Ovary (tissue), 7 donors: ENCODE measurements at regions not wholly inside any gene's neighbourhood (a gene's known extent, or its start where the extent isn't known, plus 50 kb on each side); places are given as distances from the start of the nearest gene placed in this dataset.

Experiments used
- DNase-seq, 5 donors: peaks; one replicate each; pipeline ENCODE4 v3.0.0-alpha.2; 2019 to 2020
- H3K27ac ChIP-seq, 2 donors: fragments of 200-600 bp; one replicate each; pipeline versions ENCODE4 v1.5.1 to v1.8.0; 2019 to 2022
- H3K27me3 ChIP-seq: fragments of 200-600 bp; one replicate; pipeline ENCODE4 v1.8.0; 2022
- H3K36me3 ChIP-seq: fragments of 200-600 bp; sonication (generic); one replicate; pipeline ENCODE4 v1.5.1; 2019
- H3K4me1 ChIP-seq: one replicate; pipeline ENCODE4 v1.8.1; 2013; ENCODE audit warnings: mild to moderate bottlenecking, moderate library complexity; ENCODE audit not compliant: insufficient read depth
- H3K4me3 ChIP-seq: fragments of 200-600 bp; sonication (generic); one replicate; pipeline ENCODE4 v1.5.1; 2017
- H3K9me3 ChIP-seq, 2 donors: fragments of 200-600 bp in 1 of 2; sonication (generic) in 1 of 2; one replicate each; pipeline versions ENCODE4 v1.5.1 to v1.8.1; 2013 to 2019; ENCODE audit warnings: mild to moderate bottlenecking in 1 of 2, moderate library complexity in 1 of 2
- EP300 ChIP-seq: sonication (generic); formaldehyde crosslinking; IDR thresholded peaks from one replicate; pipeline ENCODE4 v1.6.1; 2017; ENCODE audit warnings: antibody characterized with exemption
- POLR2A ChIP-seq: fragments of 450-650 bp; IDR thresholded peaks from one replicate; pipeline ENCODE4 v1.6.1; 2017; ENCODE audit warnings: antibody characterized with exemption, mild to moderate bottlenecking, moderate library complexity
- WGBS, 3 donors: extraction: QIAGEN DNeasy Blood & Tissue Kit in 1 of 3; methylation state at CpG; one replicate each; pipeline versions ENCODE4 v1.1.5 to v1.1.7; 2013 to 2017; 5-methylcytosine and 5-hydroxymethylcytosine counted together
- intact Hi-C, 4 donors: fragments of 100-400 bp; cut with DNase I; formaldehyde crosslinking; loops; one replicate each; pipeline versions ENCODE4 v1.11.0 to v1.15.1; 2022 to 2023
- TF ChIP-seq, protein P1 (sequence below), 3 donors: fragments of 450-650 bp in 2 of 3; fragments of 200-600 bp in 1 of 3; IDR thresholded peaks; one replicate each; pipeline versions ENCODE4 v1.5.1 to v1.8.0; 2016 to 2022; ENCODE audit warnings: antibody characterized with exemption in 3 of 3, mild to moderate bottlenecking in 1 of 3
- donor health status: DM: no; HTN: no; CAD: no; lungs with moderate emphysema.
- donor health status: DM: no; HTN: no; CAD: no.
- donor health status: Bipolar disorder and iron deficiency.
- donor health status: DM: no; HTN: no; CAD: no.
- donor health status: DM: yes; HTN: yes; CAD: no.

- 45 to 90% (median 66%) methylated on average over 2 of the region's 2 CpGs for WGBS, 3 donors
- no peak for TF ChIP-seq POLR2A
- no peak for TF ChIP-seq EP300
- TF ChIP-seq, protein P1, sequence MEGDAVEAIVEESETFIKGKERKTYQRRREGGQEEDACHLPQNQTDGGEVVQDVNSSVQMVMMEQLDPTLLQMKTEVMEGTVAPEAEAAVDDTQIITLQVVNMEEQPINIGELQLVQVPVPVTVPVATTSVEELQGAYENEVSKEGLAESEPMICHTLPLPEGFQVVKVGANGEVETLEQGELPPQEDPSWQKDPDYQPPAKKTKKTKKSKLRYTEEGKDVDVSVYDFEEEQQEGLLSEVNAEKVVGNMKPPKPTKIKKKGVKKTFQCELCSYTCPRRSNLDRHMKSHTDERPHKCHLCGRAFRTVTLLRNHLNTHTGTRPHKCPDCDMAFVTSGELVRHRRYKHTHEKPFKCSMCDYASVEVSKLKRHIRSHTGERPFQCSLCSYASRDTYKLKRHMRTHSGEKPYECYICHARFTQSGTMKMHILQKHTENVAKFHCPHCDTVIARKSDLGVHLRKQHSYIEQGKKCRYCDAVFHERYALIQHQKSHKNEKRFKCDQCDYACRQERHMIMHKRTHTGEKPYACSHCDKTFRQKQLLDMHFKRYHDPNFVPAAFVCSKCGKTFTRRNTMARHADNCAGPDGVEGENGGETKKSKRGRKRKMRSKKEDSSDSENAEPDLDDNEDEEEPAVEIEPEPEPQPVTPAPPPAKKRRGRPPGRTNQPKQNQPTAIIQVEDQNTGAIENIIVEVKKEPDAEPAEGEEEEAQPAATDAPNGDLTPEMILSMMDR (IDR thresholded peaks at IDR 0.05): no peak
Observed at GRCh38 chr11:27241311-27242122, 121.5 kb downstream of the CCDC34 start.

DNA sequence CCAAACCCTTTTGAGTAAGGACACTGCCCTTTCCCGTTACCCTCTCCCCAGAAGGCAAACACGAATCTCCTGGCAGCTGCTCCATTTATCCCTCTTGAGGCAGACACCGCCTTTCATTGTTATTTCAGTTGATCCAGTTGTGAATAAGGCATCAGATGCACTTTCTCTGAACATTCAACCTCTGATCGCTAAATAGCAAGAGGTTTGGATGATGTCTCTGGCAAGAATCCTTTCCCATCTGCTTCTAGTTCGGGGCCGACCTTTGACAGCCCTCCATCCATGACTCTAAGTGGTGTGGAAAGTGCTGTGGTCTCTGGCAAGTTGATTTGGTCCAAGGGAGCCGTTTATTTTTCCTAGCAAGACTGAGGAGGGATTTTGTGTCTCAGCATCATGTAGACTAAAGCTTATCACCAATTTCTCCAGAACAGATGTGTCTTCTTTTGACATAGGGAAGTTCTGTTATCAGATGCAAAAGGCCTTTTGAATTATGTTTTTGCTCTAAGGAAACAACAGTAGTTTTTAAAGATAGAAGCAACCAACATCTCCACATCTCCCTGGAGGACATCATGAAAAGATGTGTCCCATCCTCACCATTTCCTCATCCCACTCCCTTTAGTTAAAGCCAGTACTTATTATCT lies 123.6 kb downstream of the CCDC34 start:
- 49 to 67% (median 61%) methylated on average over 7 of the region's 7 CpGs for WGBS, 3 donors
- Histone ChIP-seq H3K27ac (no peak overlapping the region), H3K4me3 (no peak overlapping the region), H3K9me3 (no peaks in the 10 kb centered on the region), H3K36me3 (no peaks in the 10 kb centered on the region), H3K4me1 (no peaks in the 10 kb centered on the region), H3K27me3 (no peaks in the 10 kb centered on the region)
- DNase-seq: no peak
- intact Hi-C loops: no loop called here
- no peak for TF ChIP-seq EP300
- TF ChIP-seq POLR2A: no peak
- TF ChIP-seq, protein P1 (IDR thresholded peaks at IDR 0.05): no peak

More at GRCh38 chr11:27241311-27242122, 121.5 kb downstream of the CCDC34 start:
- Histone ChIP-seq H3K4me3 (no peak overlapping the region), H3K36me3 (no peaks in the 10 kb centered on the region), H3K9me3 (no peaks in the 10 kb centered on the region), H3K27ac (no peak overlapping the region), H3K27me3 (no peaks in the 10 kb centered on the region), H3K4me1 (no peaks in the 10 kb centered on the region)
- intact Hi-C loops: no loop called here
- DNase-seq: no peak

GRCh38 chr11:27238811-27239210 lies 124.2 kb downstream of the CCDC34 start:
- intact Hi-C loops: no loop called here

GRCh38 chr11:27237643-27238042 lies 125.4 kb downstream of the CCDC34 start:
- no peak overlapping the region for H3K27ac ChIP-seq
- intact Hi-C loops: no loop called here
- no peak for DNase-seq

More at GRCh38 chr11:27238811-27239210, 124.2 kb downstream of the CCDC34 start:
- no peaks in the 10 kb centered on the region for H3K36me3 ChIP-seq
- no peaks in the 10 kb centered on the region for H3K27me3 ChIP-seq
- no peaks in the 10 kb centered on the region for H3K9me3 ChIP-seq
- H3K4me3 ChIP-seq: no peak overlapping the region
- TF ChIP-seq POLR2A (no peak), EP300 (no peak)
- TF ChIP-seq, protein P1 (IDR thresholded peaks at IDR 0.05): no peak
- H3K4me1 ChIP-seq: no peaks in the 10 kb centered on the region
- H3K27ac ChIP-seq: no peak overlapping the region
- DNase-seq: no peak

More at GRCh38 chr11:27237643-27238042, 125.4 kb downstream of the CCDC34 start:
- Histone ChIP-seq H3K9me3 (no peaks in the 10 kb centered on the region), H3K27me3 (no peaks in the 10 kb centered on the region), H3K4me1 (no peaks in the 10 kb centered on the region), H3K4me3 (no peak overlapping the region), H3K36me3 (no peaks in the 10 kb centered on the region)
- TF ChIP-seq POLR2A (no peak), EP300 (no peak)
- TF ChIP-seq, protein P1 (IDR thresholded peaks at IDR 0.05): no peak
